Ovary (tissue), 7 donors: ENCODE measurements at regions not wholly inside any gene's neighbourhood (a gene's known extent, or its start where the extent isn't known, plus 50 kb on each side); places are given as distances from the start of the nearest gene placed in this dataset.

Experiments
- DNase-seq, 5 donors: peaks; one replicate each; pipeline ENCODE4 v3.0.0-alpha.2; 2019 to 2020
- H3K27ac ChIP-seq, 2 donors: fragments of 200-600 bp; one replicate each; pipeline versions ENCODE4 v1.5.1 to v1.8.0; 2019 to 2022
- H3K27me3 ChIP-seq: fragments of 200-600 bp; one replicate; pipeline ENCODE4 v1.8.0; 2022
- H3K36me3 ChIP-seq: fragments of 200-600 bp; sonication (generic); one replicate; pipeline ENCODE4 v1.5.1; 2019
- H3K4me1 ChIP-seq: one replicate; pipeline ENCODE4 v1.8.1; 2013; ENCODE audit warnings: mild to moderate bottlenecking, moderate library complexity; ENCODE audit not compliant: insufficient read depth
- H3K4me3 ChIP-seq: fragments of 200-600 bp; sonication (generic); one replicate; pipeline ENCODE4 v1.5.1; 2017
- H3K9me3 ChIP-seq, 2 donors: fragments of 200-600 bp in 1 of 2; sonication (generic) in 1 of 2; one replicate each; pipeline versions ENCODE4 v1.5.1 to v1.8.1; 2013 to 2019; ENCODE audit warnings: mild to moderate bottlenecking in 1 of 2, moderate library complexity in 1 of 2
- CTCF ChIP-seq, 3 donors: fragments of 450-650 bp in 2 of 3; fragments of 200-600 bp in 1 of 3; IDR thresholded peaks; one replicate each; pipeline versions ENCODE4 v1.5.1 to v1.8.0; 2016 to 2022; ENCODE audit warnings: antibody characterized with exemption in 3 of 3, mild to moderate bottlenecking in 1 of 3
- EP300 ChIP-seq: sonication (generic); formaldehyde crosslinking; IDR thresholded peaks from one replicate; pipeline ENCODE4 v1.6.1; 2017; ENCODE audit warnings: antibody characterized with exemption
- POLR2A ChIP-seq: fragments of 450-650 bp; IDR thresholded peaks from one replicate; pipeline ENCODE4 v1.6.1; 2017; ENCODE audit warnings: antibody characterized with exemption, mild to moderate bottlenecking, moderate library complexity
- WGBS, 3 donors: extraction: QIAGEN DNeasy Blood & Tissue Kit in 1 of 3; methylation state at CpG; one replicate each; pipeline versions ENCODE4 v1.1.5 to v1.1.7; 2013 to 2017; 5-methylcytosine and 5-hydroxymethylcytosine counted together
- intact Hi-C, 4 donors: fragments of 100-400 bp; cut with DNase I; formaldehyde crosslinking; loops; one replicate each; pipeline versions ENCODE4 v1.11.0 to v1.15.1; 2022 to 2023
- donor health status: DM: no; HTN: no; CAD: no; lungs with moderate emphysema.
- donor health status: DM: no; HTN: no; CAD: no.
- donor health status: Bipolar disorder and iron deficiency.
- donor health status: DM: no; HTN: no; CAD: no.
- donor health status: DM: yes; HTN: yes; CAD: no.

- Histone ChIP-seq H3K36me3 (no peaks in the 10 kb centered on the region), H3K27ac (no peak overlapping the region), H3K4me1 (peaks cover 6% of the 10 kb centered on the region), H3K27me3 (no peaks in the 10 kb centered on the region), H3K4me3 (no peak overlapping the region), H3K9me3 (no peaks in the 10 kb centered on the region)
- 77 to 80% (median 77%) methylated on average over 5 of the region's 5 CpGs for WGBS, 3 donors
- TF ChIP-seq EP300, result no peak
- TF ChIP-seq POLR2A, result no peak
- DNase-seq, result no peak
- intact Hi-C loops, result no loop called here
These were observed 84.8 kb downstream of the CLDN34 start for GRCh38 chrX:10051866-10052480.

DNA sequence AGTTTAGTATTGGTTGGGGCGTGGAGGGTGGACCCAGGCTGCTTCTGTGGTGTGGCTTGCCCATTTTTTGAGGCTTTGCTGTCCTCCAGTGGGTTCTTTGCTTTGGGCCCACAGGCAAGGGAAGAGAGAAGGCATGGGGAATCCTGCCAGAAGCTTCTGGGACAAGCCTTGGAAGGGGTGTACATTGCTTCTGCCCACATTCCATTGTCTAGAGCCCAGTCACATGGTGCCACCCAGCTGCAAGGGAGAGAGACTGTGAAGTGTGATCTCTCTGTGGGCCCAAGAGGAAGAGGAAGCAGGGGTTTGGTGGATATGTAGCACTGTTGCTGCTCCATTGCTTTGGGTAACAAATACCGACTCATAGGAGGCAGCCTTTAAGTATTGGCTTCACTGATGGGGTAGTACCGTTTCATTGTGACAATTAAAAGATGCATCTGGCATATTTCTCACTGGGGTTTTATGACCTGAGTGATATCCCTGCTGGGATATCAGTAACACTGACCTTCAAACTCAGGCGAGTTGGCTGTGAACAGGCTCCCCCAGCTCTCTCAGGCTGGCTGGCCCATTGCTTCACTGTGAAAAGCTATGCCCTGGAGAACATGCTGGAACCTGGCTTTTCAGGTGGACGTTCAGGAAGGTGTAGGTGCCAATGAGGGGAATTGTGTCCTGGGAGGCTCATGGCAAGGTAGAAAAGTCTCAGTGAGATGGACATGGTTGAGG is 85.9 kb downstream of the CLDN34 start:
- 55 to 65% (median 64%) methylated on average over 5 of the region's 5 CpGs for WGBS, 3 donors
- no peak for DNase-seq
- H3K36me3 ChIP-seq, result no peaks in the 10 kb centered on the region
- intact Hi-C loops, result no loop called here
- H3K4me3 ChIP-seq, result no peak overlapping the region
- H3K4me1 ChIP-seq, result peaks cover 3% of the 10 kb centered on the region
- H3K27me3 ChIP-seq, result no peaks in the 10 kb centered on the region
- H3K27ac ChIP-seq, result no peak overlapping the region
- TF ChIP-seq CTCF (IDR thresholded peaks at IDR 0.05), result no peak
- no peak for TF ChIP-seq POLR2A
- no peak for TF ChIP-seq EP300
- no peaks in the 10 kb centered on the region for H3K9me3 ChIP-seq

DNA sequence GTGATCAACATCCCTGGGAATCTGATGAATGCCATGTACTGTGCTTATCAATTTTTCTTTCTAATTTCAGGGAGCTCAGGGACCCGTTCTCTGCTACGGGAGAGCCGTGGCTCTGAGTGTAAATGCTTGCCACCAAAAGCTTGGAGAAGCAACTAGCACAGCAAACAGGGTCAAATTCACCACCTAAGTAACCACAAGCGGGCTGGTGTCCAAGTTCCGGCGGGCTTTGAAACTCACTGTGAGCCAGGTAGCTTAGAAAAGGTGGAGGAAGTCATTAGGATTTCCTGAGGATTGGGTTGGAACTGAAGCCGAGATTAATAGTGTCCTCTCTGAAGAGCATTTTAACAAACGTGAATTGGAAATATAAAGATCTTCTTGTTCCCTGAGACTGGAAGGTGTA is 87.2 kb downstream of the CLDN34 start:
- no peaks in the 10 kb centered on the region for H3K4me1 ChIP-seq
- H3K27ac ChIP-seq, result no peak overlapping the region
- no peaks in the 10 kb centered on the region for H3K9me3 ChIP-seq
- H3K27me3 ChIP-seq, result no peaks in the 10 kb centered on the region
- DNase-seq, result no peak
- H3K4me3 ChIP-seq, result no peak overlapping the region
- intact Hi-C loops, result no loop called here
- H3K36me3 ChIP-seq, result no peaks in the 10 kb centered on the region
- TF ChIP-seq POLR2A, result no peak
- 80 to 91% (median 86%) methylated on average over 8 of the region's 8 CpGs for WGBS, 3 donors

DNA sequence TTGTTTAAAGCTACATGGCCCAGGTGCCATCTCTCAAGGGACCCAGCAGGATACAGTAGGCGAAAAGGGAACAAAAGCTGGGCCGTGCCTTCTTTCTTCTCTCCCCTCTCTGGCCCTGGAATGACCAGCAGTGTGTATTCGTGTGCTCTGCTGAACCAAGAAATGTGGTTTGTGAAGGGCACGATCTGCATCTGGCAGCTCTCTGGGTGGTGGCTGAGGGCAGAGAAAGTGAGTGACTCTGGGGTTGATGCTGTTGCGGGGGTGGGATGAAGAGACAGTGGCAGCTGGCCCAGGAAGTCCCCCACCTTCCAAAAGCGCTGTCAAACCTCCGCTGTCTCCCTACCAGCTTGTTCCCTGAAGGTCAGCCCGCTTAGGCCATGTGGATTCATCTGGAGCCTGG is 88.3 kb downstream of the CLDN34 start:
- 81 to 87% (median 84%) methylated on average over 8 of the region's 8 CpGs for WGBS, 3 donors
- no peaks in the 10 kb centered on the region for H3K4me1 ChIP-seq
- H3K36me3 ChIP-seq, result no peaks in the 10 kb centered on the region
- TF ChIP-seq POLR2A (no peak), EP300 (no peak), CTCF (IDR thresholded peaks at IDR 0.05) (no peak)
- no peak overlapping the region for H3K27ac ChIP-seq
- H3K4me3 ChIP-seq, result no peak overlapping the region
- DNase-seq, result no peak
- no peaks in the 10 kb centered on the region for H3K9me3 ChIP-seq
- intact Hi-C loops, result no loop called here
- H3K27me3 ChIP-seq, result no peaks in the 10 kb centered on the region

GRCh38 chrX:10062352-10062751 is 94.4 kb upstream of the CLCN4 start:
- intact Hi-C loops, result no loop called here
- TF ChIP-seq EP300, result no peak
- no peak for TF ChIP-seq CTCF (IDR thresholded peaks at IDR 0.05)
- TF ChIP-seq POLR2A, result no peak
- H3K9me3 ChIP-seq, result no peaks in the 10 kb centered on the region
- no peak for DNase-seq
- no peak overlapping the region for H3K27ac ChIP-seq
- no peaks in the 10 kb centered on the region for H3K27me3 ChIP-seq
- no peaks in the 10 kb centered on the region for H3K36me3 ChIP-seq
- no peak overlapping the region for H3K4me3 ChIP-seq
- no peaks in the 10 kb centered on the region for H3K4me1 ChIP-seq
- WGBS, 3 donors, result 63 to 70% (median 65%) methylated on average over 4 of the region's 4 CpGs
